Activated CD4-positive, alpha-beta T cell treated with anti-CD3 and anti-CD28 coated beads, Interleukin-2, amount 50 U/mL, for 1 hour (primary cell): ENCODE measurements at regions not wholly inside any gene's neighbourhood (a gene's known extent, or its start where the extent isn't known, plus 50 kb on each side); places are given as distances from the start of the nearest gene placed in this dataset.
"Not testable (repeated sequence)": the region's sequence is repeated elsewhere in the genome, so short reads cannot be mapped to it uniquely, and the experiment has no call there.

Experiments
- DNase-seq: peaks from one replicate; pipeline ENCODE4 v3.0.0-alpha.2; 2020

DNA sequence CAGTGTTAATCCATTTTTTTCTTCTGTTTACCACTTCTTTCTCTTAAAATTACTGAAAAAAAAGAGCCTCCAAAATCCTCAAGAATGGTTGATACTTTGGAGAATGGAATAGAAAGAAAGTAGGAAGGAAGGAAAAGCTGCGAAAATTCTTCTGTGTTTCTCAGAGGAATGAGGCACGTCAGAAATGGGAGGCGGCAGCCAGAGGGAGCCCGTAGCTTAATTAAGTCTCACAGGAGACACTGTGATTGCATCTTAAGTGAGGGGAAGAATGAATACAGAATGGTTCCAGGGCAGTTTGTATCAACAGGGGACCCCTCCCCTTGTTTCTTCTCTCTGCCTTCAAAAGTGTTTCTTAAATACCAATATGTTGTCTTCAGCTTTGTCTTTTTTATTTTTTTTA is 1099.5 kb downstream of the PLA2G4A start:
- DNase-seq: no peak

- DNase-seq: no peak
Observed at GRCh38 chr1:187928696-187929095, 1099.9 kb downstream of the PLA2G4A start.

GRCh38 chr1:187931776-187932175 is 1103.0 kb downstream of the PLA2G4A start:
- no peak for DNase-seq

DNA sequence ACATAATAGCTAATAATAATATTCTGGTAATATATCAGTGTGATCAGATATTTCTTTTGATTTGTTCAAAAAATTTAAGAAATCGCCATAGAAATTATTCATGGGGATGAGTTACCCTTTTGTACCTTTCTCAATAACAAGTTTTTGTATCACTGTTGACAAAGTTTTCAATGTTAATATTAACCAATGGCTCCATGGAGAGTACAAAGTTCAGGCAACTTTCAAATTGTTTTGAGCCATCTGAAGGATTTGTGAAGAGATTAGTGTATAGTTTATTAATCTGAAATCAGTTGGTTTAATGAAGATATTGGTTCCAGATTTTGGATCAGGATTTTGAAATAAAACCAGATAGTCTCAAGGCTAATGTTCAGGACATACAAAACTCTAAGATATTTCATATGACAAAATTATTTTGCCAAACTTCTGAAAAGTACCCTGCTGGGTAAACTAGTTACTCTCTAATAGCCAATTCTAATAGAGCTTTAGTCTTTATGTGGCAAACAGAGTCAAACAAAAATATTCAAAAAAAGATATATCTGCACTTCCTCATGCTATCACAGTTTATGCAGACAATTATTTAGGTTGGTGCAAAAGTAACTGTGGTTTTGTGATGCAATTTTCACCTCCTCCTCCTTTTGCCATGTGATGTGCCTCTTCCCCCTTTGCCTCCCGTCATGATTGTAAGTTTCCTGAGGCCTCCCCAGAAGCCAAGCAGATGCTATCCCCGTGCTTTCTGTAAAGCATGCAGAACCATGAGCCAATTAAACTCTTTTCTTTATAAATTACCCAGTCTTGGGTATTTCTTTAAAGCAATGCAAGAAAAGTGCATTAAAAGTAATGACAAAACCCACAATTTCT is 1105.0 kb downstream of the PLA2G4A start:
- DNase-seq: no peak

DNA sequence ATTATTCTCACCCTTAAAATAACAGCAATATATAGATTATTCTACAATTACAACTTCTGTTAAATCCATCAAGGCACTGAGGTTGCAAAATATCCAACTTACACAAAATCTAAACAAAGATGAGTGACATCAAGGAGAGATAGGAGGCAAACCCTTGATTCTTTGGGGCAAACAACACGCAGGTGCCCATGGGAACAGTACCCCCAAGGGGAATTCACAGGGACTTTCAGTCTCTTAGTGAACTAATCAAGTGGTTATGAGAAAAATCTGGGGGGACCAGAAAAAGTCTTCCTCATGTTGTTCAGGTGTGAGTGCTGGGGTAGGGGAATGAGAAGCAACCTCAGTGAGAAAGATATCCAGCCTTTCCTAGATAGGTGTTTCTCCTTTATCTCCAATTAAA is 1107.9 kb downstream of the PLA2G4A start:
- DNase-seq: no peak

GRCh38 chr1:187938092-187938491 is 1109.3 kb downstream of the PLA2G4A start:
- DNase-seq: no peak

DNA sequence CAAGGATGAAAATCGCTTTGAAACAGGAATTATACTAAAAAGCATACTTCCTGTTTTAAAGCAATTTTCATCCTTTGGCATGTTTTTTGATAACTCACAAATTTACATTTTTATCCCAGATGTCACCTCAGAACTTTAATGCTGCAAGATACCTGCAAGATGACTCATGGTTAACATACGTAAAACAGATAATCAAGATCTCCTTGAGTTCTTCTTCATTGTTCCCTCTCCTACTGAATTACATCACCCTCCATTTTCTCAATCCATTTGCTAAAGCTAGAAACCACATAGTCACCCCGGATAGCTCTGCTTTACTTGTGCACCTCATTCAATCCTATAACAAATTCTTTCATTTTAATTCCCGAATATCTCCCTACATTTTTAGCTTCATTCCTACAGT is 1114.2 kb downstream of the PLA2G4A start:
- no peak for DNase-seq

DNA sequence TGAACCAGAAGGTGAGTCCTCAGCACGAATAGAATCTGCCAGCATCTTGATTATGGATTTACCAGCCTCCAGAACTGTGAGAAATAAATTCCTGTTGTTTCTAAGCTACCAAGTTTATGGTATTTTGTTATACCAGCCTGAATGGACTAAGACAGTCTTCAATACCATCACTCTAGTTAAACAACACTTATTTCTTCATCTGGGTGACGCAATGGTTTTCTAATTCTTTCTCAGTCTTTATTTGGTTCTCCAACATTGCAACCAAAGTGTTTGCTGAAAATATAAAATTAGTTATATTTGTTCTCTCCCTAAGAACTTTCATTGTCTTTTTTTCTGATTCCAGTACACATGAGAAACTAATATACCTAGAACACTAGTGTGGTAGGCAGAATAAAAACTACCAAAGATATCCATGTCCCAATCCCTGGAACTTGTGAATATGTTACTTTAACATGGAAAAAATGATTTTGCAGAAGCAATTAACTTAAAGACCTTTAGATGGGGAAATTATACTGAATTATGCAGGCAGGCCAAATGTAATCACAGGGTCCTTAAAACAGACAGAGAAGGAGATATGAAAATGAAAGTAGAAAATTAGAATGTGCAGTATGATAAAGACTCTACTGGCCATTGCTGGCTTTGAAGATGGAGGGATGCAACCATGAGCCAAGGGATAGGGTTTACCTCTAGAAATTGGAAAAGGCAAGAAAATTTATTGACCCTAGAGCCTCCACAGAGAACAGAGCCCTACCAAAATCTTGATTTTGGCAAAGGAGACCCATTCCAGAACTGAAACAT is 1115.1 kb downstream of the PLA2G4A start:
- no peak for DNase-seq

- DNase-seq: not testable (repeated sequence)
Observed at GRCh38 chr1:187946661-187947060, 1117.9 kb downstream of the PLA2G4A start.

GRCh38 chr1:187947359-187947758 is 1118.6 kb downstream of the PLA2G4A start:
- no peak for DNase-seq

- no peak for DNase-seq
Observed at GRCh38 chr1:187948170-187948794, 1119.5 kb downstream of the PLA2G4A start.

DNA sequence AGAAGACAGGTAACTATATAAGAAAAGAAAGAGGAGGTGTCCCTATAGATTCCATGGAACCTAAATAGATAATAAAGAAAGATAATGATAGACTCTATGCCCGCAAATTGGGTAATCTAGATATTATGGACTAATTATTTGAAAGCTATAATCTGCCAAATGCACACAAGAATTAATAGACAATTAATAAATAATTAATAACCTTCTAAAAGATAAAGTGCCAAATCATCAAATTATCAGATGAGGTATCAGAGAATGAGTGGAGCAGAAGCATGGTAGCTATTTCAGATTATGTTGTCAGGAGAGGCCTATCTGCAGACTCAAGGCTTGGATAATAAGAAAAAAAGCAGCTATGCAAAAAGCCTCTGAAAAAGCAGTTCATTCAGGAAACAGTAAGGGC is 1120.8 kb downstream of the PLA2G4A start:
- no peak for DNase-seq

- no peak for DNase-seq
Observed at GRCh38 chr1:187951817-187952216, 1123.1 kb downstream of the PLA2G4A start.

DNA sequence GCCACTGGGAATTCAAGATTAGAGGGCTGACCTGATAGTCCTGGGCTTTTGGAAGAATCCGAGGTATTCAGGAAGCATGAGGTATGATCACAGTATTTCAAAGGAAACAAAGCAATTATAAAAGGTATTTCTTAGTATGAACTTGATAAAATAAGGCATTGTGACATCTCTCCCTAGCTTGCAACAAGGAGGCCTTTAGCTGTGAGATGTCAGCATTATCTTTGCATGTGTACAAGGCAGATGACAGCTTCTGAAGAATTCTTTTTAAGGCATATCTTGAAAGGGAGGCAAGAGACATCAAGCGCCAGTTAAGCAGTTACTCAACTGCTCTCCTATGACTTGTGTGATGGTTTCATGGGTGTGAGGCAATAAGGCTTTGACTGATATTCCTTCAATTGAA is 1123.7 kb downstream of the PLA2G4A start:
- DNase-seq: no peak

DNA sequence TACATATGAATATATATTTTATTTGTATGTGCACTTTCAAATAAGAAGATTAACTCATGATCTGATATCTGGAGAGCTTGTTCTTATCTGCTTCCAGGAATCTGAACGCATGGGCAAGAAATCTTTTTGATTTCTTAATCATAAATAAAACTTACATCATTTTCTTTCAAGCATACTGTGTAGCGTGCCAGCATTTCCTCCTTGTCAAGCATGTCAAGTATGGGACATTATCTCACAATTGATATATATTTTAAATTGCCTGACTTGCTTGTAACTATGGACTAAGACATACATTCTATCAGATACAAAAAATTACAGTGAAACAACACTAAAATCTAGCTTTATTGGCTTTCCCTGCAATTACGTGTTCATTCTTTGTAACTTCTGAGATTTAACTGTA is 1128.2 kb downstream of the PLA2G4A start:
- no peak for DNase-seq

DNA sequence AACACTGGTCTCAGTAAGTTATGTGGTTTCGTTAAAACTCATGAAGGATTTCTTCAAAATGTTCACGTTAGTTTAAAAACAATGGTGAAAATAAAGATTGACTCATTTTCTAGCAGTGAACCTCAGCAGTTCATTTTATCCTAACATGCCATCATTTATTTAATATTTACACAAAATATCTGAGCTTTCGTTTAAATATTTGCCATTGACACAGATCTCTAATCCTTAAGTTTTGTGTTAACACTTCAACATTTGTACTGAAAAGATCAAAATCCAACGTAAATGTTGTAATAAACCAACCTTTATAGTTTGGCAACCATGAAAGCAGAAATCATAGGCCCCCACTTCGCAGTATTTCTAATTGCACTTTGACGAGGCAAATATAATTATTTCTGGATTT is 1129.5 kb downstream of the PLA2G4A start:
- no peak for DNase-seq

DNA sequence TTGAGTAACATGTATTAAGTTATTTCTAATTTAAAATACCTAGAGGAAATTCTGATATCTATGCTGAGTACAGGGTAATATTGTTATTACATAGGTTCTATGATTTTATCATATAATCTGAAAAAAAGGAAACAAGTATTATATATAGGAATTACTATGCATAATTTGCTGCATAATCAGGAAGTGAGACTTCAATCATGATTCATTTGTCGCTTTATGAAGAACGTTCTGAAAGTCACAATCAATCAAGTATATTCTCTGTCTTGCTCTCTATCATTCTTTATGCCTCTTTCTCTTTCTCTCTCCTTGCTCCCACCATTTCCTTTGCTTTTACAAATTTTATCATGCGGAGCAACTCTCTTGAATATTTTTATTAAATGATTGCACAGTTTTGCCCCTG is 1130.3 kb downstream of the PLA2G4A start:
- no peak for DNase-seq

- DNase-seq: no peak
Observed at GRCh38 chr1:187960125-187960638, 1131.4 kb downstream of the PLA2G4A start.

GRCh38 chr1:187961895-187962294 is 1133.1 kb downstream of the PLA2G4A start:
- no peak for DNase-seq

GRCh38 chr1:187971851-187972250 is 1143.1 kb downstream of the PLA2G4A start:
- no peak for DNase-seq

GRCh38 chr1:187977298-187977697 is 1148.5 kb downstream of the PLA2G4A start:
- no peak for DNase-seq

DNA sequence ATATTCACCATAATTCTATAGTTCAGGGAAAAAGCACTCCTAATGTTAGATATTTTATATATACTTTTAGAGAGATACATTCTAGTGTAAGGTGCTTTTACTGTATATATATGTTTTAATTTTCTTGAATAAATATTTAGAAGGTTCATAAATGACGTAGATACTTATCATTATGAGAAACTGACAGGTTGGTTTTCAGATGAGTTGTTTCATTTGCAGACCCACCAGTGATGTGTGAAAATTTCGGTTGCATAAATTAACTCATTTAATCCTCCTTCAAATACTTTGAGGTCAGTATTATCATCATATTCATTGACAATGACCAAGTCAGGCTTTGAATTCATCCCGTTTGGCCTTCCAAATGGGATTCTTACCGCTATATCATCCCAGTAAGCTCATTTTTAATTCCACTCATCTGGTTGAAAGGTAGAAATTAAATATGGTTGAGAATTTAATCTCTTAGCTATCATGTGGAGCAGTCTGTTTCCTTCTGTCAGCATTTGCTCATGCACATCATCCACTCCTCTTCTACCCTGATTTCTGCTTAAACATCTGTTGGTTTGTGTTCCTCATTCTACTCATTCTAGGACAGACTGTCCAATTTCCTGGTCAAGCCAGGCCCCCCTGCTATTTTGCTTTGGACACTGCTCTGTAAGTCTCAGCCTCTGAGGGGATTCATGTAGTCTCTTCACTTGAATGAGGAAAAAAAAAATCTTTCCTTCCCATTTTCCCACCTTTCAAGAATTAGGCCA is 1156.6 kb downstream of the PLA2G4A start:
- no peak for DNase-seq
